GM12891 (cell line): ENCODE measurements at regions not wholly inside any gene's neighbourhood (a gene's known extent, or its start where the extent isn't known, plus 50 kb on each side); places are given as distances from the start of the nearest gene placed in this dataset.

Experiments used
- PAX5 ChIP-seq: IDR thresholded peaks from 2 replicates; pipeline ENCODE4 v1.6.1; 2011; ENCODE audit warnings: low read length, moderate library complexity, mild to moderate bottlenecking; ENCODE audit not compliant: insufficient read depth, severe bottlenecking
- POLR2A ChIP-seq: IDR thresholded peaks from 2 replicates; pipeline ENCODE4 v1.6.1; 2011; ENCODE audit warnings: low read depth, low read length, control low read depth
- POLR2AphosphoS5 ChIP-seq: IDR thresholded peaks from 2 replicates; pipeline ENCODE4 v1.6.1; 2011; ENCODE audit warnings: low read depth, low read length, control low read depth
- TAF1 ChIP-seq: IDR thresholded peaks from 2 replicates; pipeline ENCODE4 v1.6.1; 2011; ENCODE audit warnings: low read depth, low read length, control low read depth

- TF ChIP-seq POLR2AphosphoS5 (no peak), POLR2A (no peak), PAX5 (no peak), TAF1 (no peak)
Observed at GRCh38 chr9:78115073-78115472, 83.5 kb upstream of the GNAQ start.
